ENCODE measurements at regions not wholly inside any gene's neighbourhood (a gene's known extent, or its start where the extent isn't known, plus 50 kb on each side); places are given as distances from the start of the nearest gene placed in this dataset.

DNA sequence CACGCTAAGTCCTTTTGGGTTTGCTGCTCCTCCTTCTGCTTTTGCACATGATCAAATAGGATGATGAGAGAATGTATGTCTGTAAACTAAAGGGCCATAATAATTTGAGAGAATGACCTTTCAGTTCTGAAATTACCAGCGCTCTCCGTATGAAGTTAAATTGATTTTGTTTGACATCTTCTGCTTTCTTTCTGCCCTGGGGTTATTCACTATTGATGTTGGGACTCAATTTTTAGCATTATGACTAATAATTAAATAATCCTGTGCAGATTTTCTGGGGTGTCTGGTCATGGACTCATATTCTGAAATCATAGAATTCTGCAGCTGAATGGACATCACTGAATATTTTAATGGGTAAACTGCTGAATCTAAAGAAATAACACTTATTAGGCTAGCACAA lies 423.2 kb downstream of the POM121L12 start:
- no peaks in the 10 kb centered on the region for H3K36me3 ChIP-seq (ENCODE audit: control insufficient read depth in 1 of 2, insufficient read depth in 2 of 2, low read length in 2 of 2)
- H4K20me1 ChIP-seq (ENCODE audit: insufficient read depth) = no peaks in the 10 kb centered on the region
- intact Hi-C loops (cut with micrococcal nuclease) = no loop called here
- H3K9me2 ChIP-seq (ENCODE audit: insufficient read depth) = no peaks in the 10 kb centered on the region
- DNase-seq (ENCODE audit: low read depth, low spot score) = no peak
- H3K4me3 ChIP-seq (replicated peaks in 1 of 2; ENCODE audit: low read depth in 1 of 2, low read length in 2 of 2) = no peak overlapping the region
- no peak overlapping the region for H3K27ac ChIP-seq (ENCODE audit: low read depth, low read length)
- no peak overlapping the region for H3K4me2 ChIP-seq (ENCODE audit: low read length)
- TF ChIP-seq EZH2 (IDR thresholded peaks at IDR 0.05) (no peak), EZH2phosphoT487 (IDR thresholded peaks at IDR 0.05; ENCODE audit: borderline replicate concordance) (no peak), TCF7L2 (IDR thresholded peaks at IDR 0.05; ENCODE audit: borderline replicate concordance, extremely low read depth, insufficient read depth, insufficient read length) (no peak), ZNF274 (IDR thresholded peaks at IDR 0.05; ENCODE audit: low read depth, low read length) (no peak), ELF1 (IDR thresholded peaks at IDR 0.05; ENCODE audit: borderline replicate concordance, low read depth) (no peak), RAD21 (IDR thresholded peaks at IDR 0.05; ENCODE audit: low read depth) (no peak), FOSL1 (IDR thresholded peaks at IDR 0.05; ENCODE audit: low read depth) (no peak), CBX3 (IDR thresholded peaks at IDR 0.05; ENCODE audit: low read depth) (no peak), CTCF (IDR thresholded peaks at IDR 0.05 in 2 of 3, conservative IDR thresholded peaks at IDR 0.05 in 1 of 3; ENCODE audit: borderline replicate concordance in 1 of 3, insufficient read depth in 1 of 3, low read depth in 2 of 3, low read length in 2 of 3) (no peak), SIN3A (IDR thresholded peaks at IDR 0.05; ENCODE audit: low read depth) (no peak), ZFX (IDR thresholded peaks at IDR 0.05) (no peak), YY1 (IDR thresholded peaks at IDR 0.05; ENCODE audit: extremely low read depth, insufficient replicate concordance, low read depth, low read length) (no peak), EGR1 (IDR thresholded peaks at IDR 0.05; ENCODE audit: low read depth) (no peak), POLR2A (IDR thresholded peaks at IDR 0.05; ENCODE audit: borderline replicate concordance, extremely low read depth, insufficient read depth, insufficient read length) (no peak)
- TF ChIP-seq, protein P1, sequence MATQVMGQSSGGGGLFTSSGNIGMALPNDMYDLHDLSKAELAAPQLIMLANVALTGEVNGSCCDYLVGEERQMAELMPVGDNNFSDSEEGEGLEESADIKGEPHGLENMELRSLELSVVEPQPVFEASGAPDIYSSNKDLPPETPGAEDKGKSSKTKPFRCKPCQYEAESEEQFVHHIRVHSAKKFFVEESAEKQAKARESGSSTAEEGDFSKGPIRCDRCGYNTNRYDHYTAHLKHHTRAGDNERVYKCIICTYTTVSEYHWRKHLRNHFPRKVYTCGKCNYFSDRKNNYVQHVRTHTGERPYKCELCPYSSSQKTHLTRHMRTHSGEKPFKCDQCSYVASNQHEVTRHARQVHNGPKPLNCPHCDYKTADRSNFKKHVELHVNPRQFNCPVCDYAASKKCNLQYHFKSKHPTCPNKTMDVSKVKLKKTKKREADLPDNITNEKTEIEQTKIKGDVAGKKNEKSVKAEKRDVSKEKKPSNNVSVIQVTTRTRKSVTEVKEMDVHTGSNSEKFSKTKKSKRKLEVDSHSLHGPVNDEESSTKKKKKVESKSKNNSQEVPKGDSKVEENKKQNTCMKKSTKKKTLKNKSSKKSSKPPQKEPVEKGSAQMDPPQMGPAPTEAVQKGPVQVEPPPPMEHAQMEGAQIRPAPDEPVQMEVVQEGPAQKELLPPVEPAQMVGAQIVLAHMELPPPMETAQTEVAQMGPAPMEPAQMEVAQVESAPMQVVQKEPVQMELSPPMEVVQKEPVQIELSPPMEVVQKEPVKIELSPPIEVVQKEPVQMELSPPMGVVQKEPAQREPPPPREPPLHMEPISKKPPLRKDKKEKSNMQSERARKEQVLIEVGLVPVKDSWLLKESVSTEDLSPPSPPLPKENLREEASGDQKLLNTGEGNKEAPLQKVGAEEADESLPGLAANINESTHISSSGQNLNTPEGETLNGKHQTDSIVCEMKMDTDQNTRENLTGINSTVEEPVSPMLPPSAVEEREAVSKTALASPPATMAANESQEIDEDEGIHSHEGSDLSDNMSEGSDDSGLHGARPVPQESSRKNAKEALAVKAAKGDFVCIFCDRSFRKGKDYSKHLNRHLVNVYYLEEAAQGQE (IDR thresholded peaks at IDR 0.05; ENCODE audit: low read depth) = no peak
- no TSS peak for BruUV-seq (replicated peaks)
- CTCF ChIA-PET = no interaction called here
- H3K4me1 ChIP-seq (ENCODE audit: control insufficient read depth in 1 of 2, insufficient read depth in 2 of 2, low read length in 2 of 2) = no peaks in the 10 kb centered on the region
- peaks cover 0 to 3% of the 10 kb centered on the region in 2 experiments; a peak in 1 of 4 replicates for H3K9me3 ChIP-seq (ENCODE audit: control insufficient read depth in 1 of 2, insufficient read depth in 1 of 2, low read depth in 1 of 2, low read length in 2 of 2)
- no peaks in the 10 kb centered on the region for H3K27me3 ChIP-seq (ENCODE audit: insufficient read depth, low read length)
- no peaks in the 10 kb centered on the region for H3K79me2 ChIP-seq (ENCODE audit: insufficient read depth, low read length)
- RAD21 ChIA-PET (ENCODE audit: low non-redundant PET in 1 of 2, low total read pairs in 2 of 2, uncharacterized antibody in 2 of 2, unreplicated experiment in 2 of 2) = no interaction called here
- H3K9ac ChIP-seq (ENCODE audit: low read length) = no peak overlapping the region
- ATAC-seq = no peak
- POLR2A ChIA-PET = no interaction called here
- no peak overlapping the region for H2AFZ ChIP-seq (ENCODE audit: low read depth, low read length, poor library complexity, severe bottlenecking)

Measured in HCT116 (cell line).